ENCODE measurements at regions not wholly inside any gene's neighbourhood (a gene's known extent, or its start where the extent isn't known, plus 50 kb on each side); places are given as distances from the start of the nearest gene placed in this dataset.

GRCh38 chr5:4319478-4320128, 724.0 kb downstream of the IRX1 start:
- DNase-seq (ENCODE audit: low spot score): no peak

- DNase-seq (ENCODE audit: low spot score): no peak
These were observed 734.7 kb downstream of the IRX1 start for GRCh38 chr5:4330327-4330726.

DNA sequence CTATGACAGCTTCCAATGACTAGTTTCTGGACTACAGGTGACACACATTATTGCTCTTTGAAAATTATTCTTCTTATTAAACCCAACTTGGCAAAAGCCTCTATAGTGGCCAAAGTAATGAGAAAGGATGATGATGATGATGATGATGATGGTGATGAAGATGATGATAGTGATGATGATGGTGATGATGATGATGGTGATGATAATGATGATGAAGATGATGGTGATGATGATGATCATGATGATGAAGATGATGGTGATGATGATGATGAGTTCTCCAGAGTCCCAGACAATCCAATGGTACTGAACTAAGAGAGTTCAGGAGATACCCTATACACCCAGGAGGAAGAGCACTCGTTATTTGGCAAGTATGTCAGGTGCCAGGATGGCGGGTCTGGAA, 739.4 kb downstream of the IRX1 start:
- DNase-seq (ENCODE audit: low spot score): no peak

- DNase-seq (ENCODE audit: low spot score): no peak
These were observed 741.9 kb downstream of the IRX1 start for GRCh38 chr5:4337519-4337918.

GRCh38 chr5:4339949-4340348, 744.3 kb downstream of the IRX1 start:
- DNase-seq (ENCODE audit: low spot score): no peak

DNA sequence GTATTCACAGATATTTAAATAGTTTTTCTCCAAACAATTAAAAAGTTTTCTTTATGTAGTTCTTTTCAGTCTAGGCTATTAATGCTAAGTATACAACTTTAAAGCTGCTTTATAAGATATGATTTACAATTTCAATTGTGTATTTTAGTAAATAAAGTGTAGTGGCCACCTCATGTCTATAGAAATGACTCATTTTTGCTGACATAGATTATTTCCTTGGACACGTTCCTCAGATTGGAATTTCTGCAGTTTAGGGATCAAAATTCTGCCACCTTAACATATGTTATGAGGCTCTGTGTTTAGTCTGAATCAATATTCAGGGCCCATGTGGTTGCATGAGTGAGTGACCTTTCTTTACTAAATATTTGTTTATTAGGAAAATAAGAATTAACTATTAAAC, 750.2 kb downstream of the IRX1 start:
- DNase-seq (ENCODE audit: low spot score): no peak

DNA sequence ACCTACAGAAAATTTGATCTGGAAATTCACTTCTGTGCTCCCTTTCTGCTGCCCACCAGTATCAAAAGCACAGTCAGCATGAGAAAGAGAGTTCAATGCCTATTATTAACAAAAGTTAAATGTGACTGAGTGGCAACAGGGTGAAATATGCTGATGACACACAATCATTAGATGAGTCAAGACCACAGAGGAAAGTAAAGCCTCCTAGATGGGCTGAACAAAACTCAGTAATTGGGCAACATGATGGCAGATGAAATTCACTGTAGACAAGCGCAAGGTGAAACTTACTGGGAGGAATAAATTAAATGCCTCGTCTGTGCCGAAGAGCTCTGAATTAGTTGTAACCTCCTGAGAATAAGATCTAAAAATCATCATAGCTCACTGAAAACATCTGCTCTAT, 752.8 kb downstream of the IRX1 start:
- DNase-seq (ENCODE audit: low spot score): no peak

GRCh38 chr5:4348919-4349318, 753.3 kb downstream of the IRX1 start:
- DNase-seq (ENCODE audit: low spot score): no peak

DNA sequence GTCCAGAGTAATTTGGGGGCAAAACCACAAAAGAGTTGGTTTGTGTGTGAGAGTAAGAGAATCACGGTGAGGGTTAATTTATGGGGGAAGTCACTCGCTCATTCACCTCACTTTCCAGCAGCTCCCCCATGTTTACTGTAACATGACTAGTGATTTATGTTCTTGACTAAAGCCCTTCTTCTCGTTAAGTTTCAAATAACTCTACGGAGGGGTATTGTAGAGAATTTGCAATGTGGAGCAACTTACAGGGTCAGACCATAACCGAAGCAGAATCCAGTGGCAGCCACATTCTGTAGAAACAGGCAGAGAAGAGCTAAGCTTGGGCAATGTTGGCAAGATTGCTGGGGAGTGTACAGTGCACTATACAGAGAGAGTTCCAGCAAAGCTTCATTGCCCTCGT, 760.6 kb downstream of the IRX1 start:
- no peak for DNase-seq (ENCODE audit: low spot score)

GRCh38 chr5:4359847-4360246, 764.2 kb downstream of the IRX1 start:
- DNase-seq (ENCODE audit: low spot score): no peak

DNA sequence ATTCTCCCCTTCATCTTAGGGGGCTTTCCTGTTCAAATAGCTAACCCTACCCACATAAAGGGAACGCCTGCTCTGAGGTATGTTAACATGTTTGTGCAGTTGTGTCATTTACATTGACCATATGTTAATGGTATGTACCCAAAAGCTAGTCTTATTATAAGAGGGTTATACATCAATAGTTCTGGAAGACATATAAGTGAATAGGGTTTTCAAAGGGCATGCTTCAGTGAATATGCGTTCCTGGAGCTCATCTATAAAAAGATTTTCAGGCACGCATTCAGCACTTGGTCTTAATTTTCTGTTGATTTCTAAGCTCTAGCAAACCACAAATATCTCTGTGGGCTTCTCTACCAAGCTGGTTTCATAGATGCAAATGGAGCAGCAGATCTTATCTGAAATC, 766.1 kb downstream of the IRX1 start:
- no peak for DNase-seq (ENCODE audit: low spot score)

DNA sequence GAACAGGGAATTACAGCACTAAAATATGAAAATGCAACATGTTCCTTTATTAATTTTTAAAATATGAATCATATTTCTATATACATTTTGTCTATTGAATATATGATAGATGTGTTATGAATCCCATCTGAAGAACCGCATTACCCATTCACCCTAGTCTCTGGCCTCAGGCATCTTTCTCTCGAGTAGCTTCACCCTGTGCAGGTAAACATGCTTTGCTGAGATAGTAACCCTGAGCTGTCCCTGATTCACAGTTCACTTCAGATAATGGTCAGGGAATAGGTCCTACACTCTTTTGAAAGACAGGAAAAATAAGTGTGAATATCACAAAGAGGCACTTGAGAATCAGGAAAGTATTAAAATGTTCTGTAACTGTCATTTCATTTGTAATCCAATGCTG, 766.8 kb downstream of the IRX1 start:
- DNase-seq (ENCODE audit: low spot score): no peak

- no peak for DNase-seq (ENCODE audit: low spot score)
These were observed 767.4 kb downstream of the IRX1 start for GRCh38 chr5:4363045-4363444.

DNA sequence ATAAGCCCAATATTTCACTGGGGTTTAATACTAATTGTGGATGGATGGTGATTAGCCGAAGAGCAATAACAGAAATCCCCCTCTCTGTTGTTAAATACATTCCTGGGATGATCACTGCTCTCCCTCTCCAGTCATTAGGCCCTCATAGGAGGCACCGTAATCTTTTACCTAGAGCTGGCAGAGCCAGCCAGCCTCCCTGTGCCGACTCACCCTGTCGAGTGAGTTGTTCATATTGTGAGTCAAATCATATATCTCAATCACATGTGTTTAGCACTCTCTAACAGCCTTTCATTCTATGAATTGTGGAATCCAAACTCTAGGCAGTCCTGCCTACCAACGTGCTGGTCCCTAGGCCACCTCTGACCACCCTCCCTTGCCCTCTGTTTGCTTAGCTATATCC, 771.0 kb downstream of the IRX1 start:
- no peak for DNase-seq (ENCODE audit: low spot score)

GRCh38 chr5:4370218-4370617, 769.9 kb upstream of the ADAMTS16 start:
- no peak for DNase-seq (ENCODE audit: low spot score)

GRCh38 chr5:4372481-4372880, 767.6 kb upstream of the ADAMTS16 start:
- no peak for DNase-seq (ENCODE audit: low spot score)

GRCh38 chr5:4373051-4373820, 766.9 kb upstream of the ADAMTS16 start:
- DNase-seq (ENCODE audit: low spot score): no peak

DNA sequence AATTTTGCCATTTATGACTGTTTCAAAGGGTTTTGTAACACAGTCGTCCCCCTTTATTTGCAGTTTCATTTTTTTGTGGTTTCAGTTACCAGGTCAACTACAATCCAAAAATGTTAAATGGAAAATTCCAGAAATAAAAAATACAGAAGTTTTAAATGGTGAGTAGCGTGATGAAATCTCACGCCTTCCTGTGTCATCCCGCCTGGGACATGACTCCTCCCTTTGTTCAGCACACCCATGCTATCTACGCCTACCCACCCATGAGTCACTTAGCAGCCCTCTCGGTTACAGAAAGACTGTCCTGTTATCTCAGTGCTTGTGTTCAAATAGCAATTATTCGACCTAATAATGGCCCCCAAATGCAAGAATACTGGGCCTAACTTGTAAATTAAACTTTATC, 765.3 kb upstream of the ADAMTS16 start:
- DNase-seq (ENCODE audit: low spot score): no peak

DNA sequence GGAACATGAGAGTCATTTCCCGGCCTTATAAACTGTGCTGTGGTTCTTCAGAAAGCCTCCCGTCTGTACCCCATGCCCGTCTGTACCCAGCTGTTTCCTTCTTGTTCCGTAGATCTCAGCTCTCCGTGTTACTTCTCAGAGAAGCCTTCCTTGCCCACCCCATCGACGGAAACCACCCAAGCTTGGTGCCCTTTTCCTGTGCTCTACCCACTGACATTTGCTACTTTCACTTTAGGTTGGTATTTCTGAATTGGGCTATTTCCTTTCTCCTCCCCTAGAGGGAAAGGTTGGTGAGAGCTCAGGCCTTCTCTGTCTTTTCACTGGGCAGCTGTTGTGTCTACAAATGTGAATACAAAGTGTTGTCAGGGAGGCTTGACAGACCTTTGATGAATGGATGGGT, 764.5 kb upstream of the ADAMTS16 start:
- DNase-seq (ENCODE audit: low spot score): no peak

DNA sequence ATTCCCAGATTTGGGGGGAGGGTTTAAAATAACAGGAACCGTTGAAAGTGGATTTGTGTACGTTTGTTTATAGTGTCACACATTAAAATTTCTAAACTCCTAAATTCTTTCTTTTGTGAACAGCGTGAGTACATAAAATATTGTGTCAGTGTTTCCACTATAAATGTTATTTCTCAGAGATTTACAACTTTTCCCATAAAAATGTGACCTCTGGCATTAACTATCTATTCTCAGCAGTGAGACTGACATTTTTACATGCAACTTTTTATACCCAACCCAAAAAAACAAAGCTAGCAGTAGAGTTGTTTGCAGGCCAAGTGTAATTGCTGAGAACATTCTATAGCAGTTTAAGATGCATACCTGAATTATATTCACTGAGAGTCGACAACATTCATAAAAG, 757.0 kb upstream of the ADAMTS16 start:
- DNase-seq (ENCODE audit: low spot score): no peak

DNA sequence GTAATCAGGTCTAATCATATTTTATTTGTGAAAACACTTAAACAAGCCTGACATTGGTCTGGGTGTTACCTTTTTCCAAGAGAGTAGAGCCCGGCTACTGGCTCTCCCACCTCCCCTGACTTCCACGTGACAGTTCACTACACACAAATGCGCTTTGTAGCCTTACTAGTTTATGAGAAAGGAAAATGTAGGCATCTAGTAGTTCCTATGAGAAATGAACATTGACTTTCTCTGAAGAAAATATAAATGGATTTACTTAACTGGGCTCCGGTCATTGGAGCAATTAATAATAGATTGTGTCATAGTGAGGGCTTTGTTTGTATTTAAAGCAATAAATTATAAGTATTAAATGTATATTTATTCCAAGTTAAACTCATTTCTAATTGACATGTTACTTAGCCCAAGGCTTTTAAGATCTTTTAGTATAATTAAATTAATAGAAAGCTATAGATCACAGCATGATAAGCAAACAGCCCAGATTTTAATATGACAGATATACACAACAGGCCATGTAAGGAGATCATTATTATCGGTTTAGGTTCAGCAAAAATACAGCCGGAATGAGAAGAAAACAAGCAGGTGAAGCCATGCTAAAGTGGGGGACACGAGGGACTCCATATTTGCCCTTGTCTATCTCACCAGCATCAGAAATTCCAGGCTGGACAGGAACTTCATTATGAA, 756.5 kb upstream of the ADAMTS16 start:
- no peak for DNase-seq (ENCODE audit: low spot score)

DNA sequence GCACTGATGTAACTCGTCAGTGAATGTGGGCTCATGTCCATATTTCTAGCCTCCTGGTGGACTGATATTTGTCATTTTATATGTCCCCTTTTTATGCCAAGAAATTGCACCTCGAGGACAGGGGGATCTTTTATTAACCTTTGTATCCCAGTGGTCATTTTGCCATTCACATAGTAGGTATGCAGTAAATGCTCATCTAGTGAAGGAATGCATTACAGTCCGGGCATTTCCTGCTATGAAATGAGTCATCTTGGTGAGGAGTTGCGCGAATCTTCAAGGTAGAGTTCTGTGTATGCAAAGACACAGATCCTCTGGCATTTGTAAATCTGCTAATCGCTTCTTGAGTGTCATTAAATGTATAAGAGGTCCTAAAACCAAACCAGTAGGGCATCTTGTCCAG, 755.5 kb upstream of the ADAMTS16 start:
- no peak for DNase-seq (ENCODE audit: low spot score)

- no peak for DNase-seq (ENCODE audit: low spot score)
These were observed 754.0 kb upstream of the ADAMTS16 start for GRCh38 chr5:4386152-4386551.

All from D341Med (cell line).